HepG2 (cell line): ENCODE measurements at regions not wholly inside any gene's neighbourhood (a gene's known extent, or its start where the extent isn't known, plus 50 kb on each side); places are given as distances from the start of the nearest gene placed in this dataset.

Experiments used
- ETV5 ChIP-seq: IDR thresholded peaks from 2 replicates; pipeline ENCODE4 v1.6.1; 2018; ENCODE audit warnings: missing biosample characterization, missing genetic modification reagents, inconsistent platforms, borderline replicate concordance
- FOXJ3 ChIP-seq: sonication (generic); formaldehyde crosslinking; IDR thresholded peaks from 2 replicates; pipeline ENCODE4 v1.4.0; 2020; ENCODE audit warnings: missing genetic modification reagents, mild to moderate bottlenecking, borderline replicate concordance
- FOXP4 ChIP-seq: sonication (generic); formaldehyde crosslinking; IDR thresholded peaks from 2 replicates; pipeline ENCODE4 v1.4.0; 2020; ENCODE audit warnings: missing genetic modification reagents
- HES4 ChIP-seq: sonication (generic); formaldehyde crosslinking; IDR thresholded peaks from 2 replicates; pipeline ENCODE4 v1.9.0; 2021; ENCODE audit warnings: mild to moderate bottlenecking, missing genetic modification reagents, borderline replicate concordance
- IKZF5 ChIP-seq: IDR thresholded peaks from 2 replicates; pipeline ENCODE4 v1.6.1; 2018; ENCODE audit warnings: missing genetic modification reagents, mild to moderate bottlenecking, missing compliant biosample characterization
- LCORL ChIP-seq, 2 experiments: fragments of 450-650 bp in 1 of 2; sonication (generic) in 1 of 2; formaldehyde crosslinking in 1 of 2; IDR thresholded peaks; 2 replicates each; pipeline versions ENCODE4 v1.5.0 to v1.6.1; 2017 to 2020; ENCODE audit warnings: antibody characterized with exemption in 1 of 2, missing genetic modification reagents in 1 of 2
- MAFK ChIP-seq, 2 experiments: IDR thresholded peaks in 1 of 2; conservative IDR thresholded peaks in 1 of 2; 2 replicates each; pipeline ENCODE4 v1.6.1; 2011; ENCODE audit warnings: improper control_type of control experiment in 2 of 2, low read length in 2 of 2
- NR2F2 ChIP-seq: IDR thresholded peaks from 2 replicates; pipeline ENCODE4 v1.6.1; 2012; ENCODE audit warnings: low read depth, inconsistent platforms, borderline replicate concordance
- ZFX ChIP-seq: sonication (generic); formaldehyde crosslinking; IDR thresholded peaks from 2 replicates; pipeline ENCODE4 v1.4.0; 2020; ENCODE audit warnings: mild to moderate bottlenecking, low read depth, missing genetic modification reagents, moderate library complexity
- ZKSCAN1 ChIP-seq: fragments of 150-350 bp; IDR thresholded peaks from 2 replicates; pipeline ENCODE4 v1.6.1; 2014; ENCODE audit warnings: low read length
- ZNF317 ChIP-seq: sonication (generic); formaldehyde crosslinking; IDR thresholded peaks from 2 replicates; pipeline ENCODE4 v1.5.0; 2020; ENCODE audit warnings: mild to moderate bottlenecking, missing genetic modification reagents
- ZNF451 ChIP-seq: sonication (generic); formaldehyde crosslinking; IDR thresholded peaks from 2 replicates; pipeline ENCODE4 v1.5.0; 2020; ENCODE audit warnings: mild to moderate bottlenecking, missing genetic modification reagents
- ZNF547 ChIP-seq: sonication (generic); formaldehyde crosslinking; IDR thresholded peaks from 2 replicates; pipeline ENCODE4 v1.5.1; 2020; ENCODE audit warnings: mild to moderate bottlenecking, missing genetic modification reagents
- ZNF724P ChIP-seq: sonication (generic); formaldehyde crosslinking; IDR thresholded peaks from 2 replicates; pipeline ENCODE4 v1.8.0; 2022; ENCODE audit warnings: missing genetic modification reagents, borderline replicate concordance
- TF ChIP-seq, protein P1 (sequence below): sonication (generic); formaldehyde crosslinking; IDR thresholded peaks from 2 replicates; pipeline ENCODE4 v1.4.0; 2020; ENCODE audit warnings: missing genetic modification reagents, borderline replicate concordance

DNA sequence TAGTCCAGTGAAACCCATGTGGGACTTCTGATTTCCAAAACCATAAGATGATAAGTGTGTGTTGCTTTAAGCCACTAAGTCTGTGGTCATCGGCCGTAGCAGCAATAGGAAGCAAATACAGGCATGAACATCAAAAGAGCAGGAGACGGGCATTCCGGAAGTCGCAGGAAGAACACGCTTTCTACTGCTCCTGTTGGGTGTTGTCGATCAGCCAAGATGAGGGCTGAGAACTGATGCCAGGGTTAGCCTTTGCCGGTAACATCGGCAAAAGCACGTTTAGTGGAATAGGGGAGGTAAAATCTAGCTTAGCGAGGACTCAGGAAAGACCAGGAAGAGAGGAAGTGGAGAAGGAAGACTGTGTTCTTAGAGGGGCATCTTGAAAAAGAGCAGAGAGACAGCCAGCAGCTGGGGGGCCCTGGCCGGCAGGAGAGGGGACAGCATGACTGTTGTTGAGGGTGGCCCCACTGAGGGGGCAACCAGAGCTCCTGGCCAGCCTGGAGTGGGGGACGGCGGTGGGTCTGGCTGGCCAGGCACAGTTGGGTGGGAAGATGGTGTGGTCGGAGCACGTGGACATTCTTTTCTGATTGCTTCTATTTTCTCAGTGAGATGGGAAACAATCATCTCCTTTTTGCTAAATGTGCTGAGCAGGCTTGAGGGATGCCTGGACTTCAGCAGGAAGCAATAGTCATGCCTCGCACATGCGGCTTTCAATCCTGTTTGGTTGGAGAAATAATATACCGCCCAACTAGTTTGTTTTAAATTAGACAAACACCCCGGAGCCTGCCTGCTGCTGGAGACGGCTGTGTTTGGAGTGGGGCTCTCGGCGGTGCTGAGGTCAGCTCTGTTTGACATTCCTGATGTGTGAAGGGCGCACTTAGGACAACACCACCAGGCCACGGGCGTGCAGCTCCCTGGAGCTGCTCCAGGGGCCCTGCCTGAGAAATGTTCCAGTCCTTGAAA, 109.9 kb downstream of the METRNL start (continued):
- no peak for TF ChIP-seq ZNF451 (CRISPR knock-in tag)
- TF ChIP-seq, protein P1, sequence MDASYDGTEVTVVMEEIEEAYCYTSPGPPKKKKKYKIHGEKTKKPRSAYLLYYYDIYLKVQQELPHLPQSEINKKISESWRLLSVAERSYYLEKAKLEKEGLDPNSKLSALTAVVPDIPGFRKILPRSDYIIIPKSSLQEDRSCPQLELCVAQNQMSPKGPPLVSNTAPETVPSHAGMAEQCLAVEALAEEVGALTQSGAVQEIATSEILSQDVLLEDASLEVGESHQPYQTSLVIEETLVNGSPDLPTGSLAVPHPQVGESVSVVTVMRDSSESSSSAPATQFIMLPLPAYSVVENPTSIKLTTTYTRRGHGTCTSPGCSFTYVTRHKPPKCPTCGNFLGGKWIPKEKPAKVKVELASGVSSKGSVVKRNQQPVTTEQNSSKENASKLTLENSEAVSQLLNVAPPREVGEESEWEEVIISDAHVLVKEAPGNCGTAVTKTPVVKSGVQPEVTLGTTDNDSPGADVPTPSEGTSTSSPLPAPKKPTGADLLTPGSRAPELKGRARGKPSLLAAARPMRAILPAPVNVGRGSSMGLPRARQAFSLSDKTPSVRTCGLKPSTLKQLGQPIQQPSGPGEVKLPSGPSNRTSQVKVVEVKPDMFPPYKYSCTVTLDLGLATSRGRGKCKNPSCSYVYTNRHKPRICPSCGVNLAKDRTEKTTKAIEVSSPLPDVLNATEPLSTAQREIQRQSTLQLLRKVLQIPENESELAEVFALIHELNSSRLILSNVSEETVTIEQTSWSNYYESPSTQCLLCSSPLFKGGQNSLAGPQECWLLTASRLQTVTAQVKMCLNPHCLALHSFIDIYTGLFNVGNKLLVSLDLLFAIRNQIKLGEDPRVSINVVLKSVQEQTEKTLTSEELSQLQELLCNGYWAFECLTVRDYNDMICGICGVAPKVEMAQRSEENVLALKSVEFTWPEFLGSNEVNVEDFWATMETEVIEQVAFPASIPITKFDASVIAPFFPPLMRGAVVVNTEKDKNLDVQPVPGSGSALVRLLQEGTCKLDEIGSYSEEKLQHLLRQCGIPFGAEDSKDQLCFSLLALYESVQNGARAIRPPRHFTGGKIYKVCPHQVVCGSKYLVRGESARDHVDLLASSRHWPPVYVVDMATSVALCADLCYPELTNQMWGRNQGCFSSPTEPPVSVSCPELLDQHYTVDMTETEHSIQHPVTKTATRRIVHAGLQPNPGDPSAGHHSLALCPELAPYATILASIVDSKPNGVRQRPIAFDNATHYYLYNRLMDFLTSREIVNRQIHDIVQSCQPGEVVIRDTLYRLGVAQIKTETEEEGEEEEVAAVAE = no peak
- peak; percentile 68; the same call in 1 of the 2 replicates for TF ChIP-seq NR2F2
- TF ChIP-seq ZFX (CRISPR knock-in tag) = peak; percentile 31; the same call in 1 of the 2 replicates
- 0 out of 2 replicates have a peak, but pooled peaks have one; percentile 23 for TF ChIP-seq ETV5 (CRISPR knock-in tag)
- no peak for TF ChIP-seq LCORL (IDR thresholded peaks at IDR 0.05)
- TF ChIP-seq LCORL (CRISPR knock-in tag; IDR thresholded peaks at IDR 0.05) = peak; percentile 43; the same call in 1 of the 2 replicates
- 0 out of 2 replicates have a peak, but pooled peaks have one; percentile 38 for TF ChIP-seq FOXP4 (CRISPR knock-in tag)
- TF ChIP-seq IKZF5 (CRISPR knock-in tag) = 0 out of 2 replicates have a peak, but pooled peaks have one; percentile 16
- peak; percentile 44 to 50 for TF ChIP-seq MAFK (conservative IDR thresholded peaks at IDR 0.05 in 1 of 2, IDR thresholded peaks at IDR 0.05 in 1 of 2; ENCODE audit: low read length in 2 of 2)
- peak; percentile 34; the same call in 1 of the 2 replicates for TF ChIP-seq FOXJ3 (CRISPR knock-in tag)
- 0 out of 2 replicates have a peak, but pooled peaks have one; percentile 29 for TF ChIP-seq ZNF317
- TF ChIP-seq ZNF724P = no peak
- TF ChIP-seq ZKSCAN1 = no peak
- TF ChIP-seq ZNF547 (CRISPR knock-in tag) = no peak
- no peak for TF ChIP-seq HES4 (CRISPR knock-in tag)
